ENCODE measurements at regions not wholly inside any gene's neighbourhood (a gene's known extent, or its start where the extent isn't known, plus 50 kb on each side); places are given as distances from the start of the nearest gene placed in this dataset.

- ATAC-seq = no peak
- DNase-seq (ENCODE audit: low spot score) = no peak
- 85% methylated on average over 1 of the region's 1 CpG for WGBS (ENCODE audit: low lambda C conversion rate)
- in situ Hi-C loops (cut with HindIII; ENCODE audit: extremely low pct_ligation_motif_present, low pct_unique_long_range_greater_than_20kb) (no loop called here), intact Hi-C loops (cut with micrococcal nuclease; ENCODE audit: unreplicated experiment) (no loop called here)
- ChIA-PET CTCF (ENCODE audit: low intra/inter-chr PET ratio, low total read pairs) (no interaction called here), POLR2A (no interaction called here)
- H4K20me1 ChIP-seq (ENCODE audit: insufficient read depth, low read length) = no peaks in the 10 kb centered on the region
- FAIRE-seq = no peak
- no peak overlapping the region for H3K27ac ChIP-seq (ENCODE audit: extremely low read length, insufficient read depth, low read length)
- H3K27me3 ChIP-seq (ENCODE audit: control insufficient read depth in 1 of 2, insufficient read depth in 2 of 2, low read length in 2 of 2) = no peaks in the 10 kb centered on the region
- no peak overlapping the region for H3K9ac ChIP-seq (ENCODE audit: insufficient read depth, low read depth, low read length)
- peaks cover 61% of the 10 kb centered on the region for H3K9me3 ChIP-seq (ENCODE audit: low read length)
- no peaks in the 10 kb centered on the region for H3K79me2 ChIP-seq (ENCODE audit: insufficient read depth, low read length)
- BruUV-seq (replicated peaks) = no TSS peak
- H3K4me3 ChIP-seq (replicated peaks in 1 of 3; ENCODE audit: insufficient read depth in 1 of 3, low read depth in 2 of 3, low read length in 3 of 3) = no peak overlapping the region
- TF ChIP-seq ZFP37 (CRISPR knock-in tag; IDR thresholded peaks at IDR 0.05; ENCODE audit: borderline replicate concordance) = no peak
- TF ChIP-seq KAT2B (IDR thresholded peaks at IDR 0.05; ENCODE audit: borderline replicate concordance, low read depth, low read length) = no peak
- TF ChIP-seq IRX3 (CRISPR knock-in tag; IDR thresholded peaks at IDR 0.05; ENCODE audit: borderline replicate concordance, low read depth) = no peak
- TF ChIP-seq MAFK (conservative IDR thresholded peaks at IDR 0.05 in 1 of 2, IDR thresholded peaks at IDR 0.05 in 1 of 2; ENCODE audit: low read length in 2 of 2) = peak; percentile 86 to 95
- TF ChIP-seq ZNF569 (CRISPR knock-in tag; IDR thresholded peaks at IDR 0.05; ENCODE audit: borderline replicate concordance) = no peak
- peak; percentile 90 for TF ChIP-seq MAFF (IDR thresholded peaks at IDR 0.05; ENCODE audit: low read depth, low read length)
- TF ChIP-seq JUN (CRISPR knock-in tag; IDR thresholded peaks at IDR 0.05) = no peak
- no peak overlapping the region for H3K4me2 ChIP-seq (ENCODE audit: low read depth, low read length)
- no peaks in the 10 kb centered on the region for H3K4me1 ChIP-seq (ENCODE audit: insufficient read depth, low read length)
- H3K36me3 ChIP-seq (replicated peaks in 1 of 2; ENCODE audit: control insufficient read depth in 1 of 2, insufficient read depth in 2 of 2, low read length in 2 of 2) = no peaks in the 10 kb centered on the region
- H2AFZ ChIP-seq (ENCODE audit: low read length) = no peak overlapping the region
Measured at GRCh38 chr1:79648126-79648525, 641.6 kb upstream of the ADGRL4 start.

DNA sequence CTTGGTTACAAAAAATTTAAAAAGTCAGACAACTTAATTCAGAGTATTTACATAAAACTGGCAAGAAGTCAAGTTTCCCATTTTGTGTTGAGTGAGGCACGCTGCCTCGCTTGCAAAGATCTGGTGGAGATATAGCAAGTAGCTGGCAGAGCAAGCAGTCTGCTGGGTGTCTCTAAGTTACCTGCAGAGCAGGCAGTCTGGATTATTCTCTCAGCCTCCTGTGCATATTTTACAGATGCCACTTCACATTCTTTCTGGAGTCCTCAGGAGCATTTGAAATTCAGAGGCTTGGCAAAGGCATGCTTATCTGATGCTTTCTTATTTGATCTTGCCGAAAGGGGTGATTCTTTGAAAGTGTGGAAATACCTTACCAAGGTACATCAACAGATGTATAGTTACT lies 640.4 kb upstream of the ADGRL4 start:
- CTCF ChIA-PET (ENCODE audit: low intra/inter-chr PET ratio, low total read pairs) = no interaction called here
- BruUV-seq (replicated peaks) = no TSS peak
- H3K4me2 ChIP-seq (ENCODE audit: low read depth, low read length) = no peak overlapping the region
- 40% methylated on average over 3 of the region's 3 CpGs for WGBS (ENCODE audit: low lambda C conversion rate)
- no peak for DNase-seq (ENCODE audit: low spot score)
- no peaks in the 10 kb centered on the region for H3K36me3 ChIP-seq (replicated peaks in 1 of 2; ENCODE audit: control insufficient read depth in 1 of 2, insufficient read depth in 2 of 2, low read length in 2 of 2)
- H3K4me3 ChIP-seq (replicated peaks in 1 of 3; ENCODE audit: insufficient read depth in 1 of 3, low read depth in 2 of 3, low read length in 3 of 3) = no peak overlapping the region
- H3K79me2 ChIP-seq (ENCODE audit: insufficient read depth, low read length) = no peaks in the 10 kb centered on the region
- POLR2A ChIA-PET = no interaction called here
- H3K9ac ChIP-seq (ENCODE audit: insufficient read depth, low read depth, low read length) = no peak overlapping the region
- H3K27me3 ChIP-seq (ENCODE audit: control insufficient read depth in 1 of 2, insufficient read depth in 2 of 2, low read length in 2 of 2) = no peaks in the 10 kb centered on the region
- intact Hi-C loops (cut with micrococcal nuclease; ENCODE audit: unreplicated experiment) (no loop called here), in situ Hi-C loops (cut with HindIII; ENCODE audit: extremely low pct_ligation_motif_present, low pct_unique_long_range_greater_than_20kb) (no loop called here)
- no peak overlapping the region for H2AFZ ChIP-seq (ENCODE audit: low read length)
- peaks cover 51% of the 10 kb centered on the region for H3K9me3 ChIP-seq (ENCODE audit: low read length)
- no peak for ATAC-seq
- H3K4me1 ChIP-seq (ENCODE audit: insufficient read depth, low read length) = no peaks in the 10 kb centered on the region
- no peak for FAIRE-seq
- no peaks in the 10 kb centered on the region for H4K20me1 ChIP-seq (ENCODE audit: insufficient read depth, low read length)
- H3K27ac ChIP-seq (ENCODE audit: extremely low read length, insufficient read depth, low read length) = no peak overlapping the region
- TF ChIP-seq SALL2 (CRISPR knock-in tag; IDR thresholded peaks at IDR 0.05) (no peak), DPF2 (CRISPR knock-in tag; IDR thresholded peaks at IDR 0.05; ENCODE audit: borderline replicate concordance, low read depth) (no peak), ZFY (CRISPR knock-in tag; IDR thresholded peaks at IDR 0.05) (no peak), ZNF383 (CRISPR knock-in tag; IDR thresholded peaks at IDR 0.05; ENCODE audit: borderline replicate concordance) (no peak), IKZF1 (IDR thresholded peaks at IDR 0.05) (no peak), PHF5A (CRISPR knock-in tag; IDR thresholded peaks at IDR 0.05; ENCODE audit: low read depth, unreplicated experiment) (no peak), NFIB (CRISPR knock-in tag; IDR thresholded peaks at IDR 0.05; ENCODE audit: borderline replicate concordance) (no peak), CEBPZ (IDR thresholded peaks at IDR 0.05; ENCODE audit: low read length) (no peak), TOE1 (CRISPR knock-in tag; IDR thresholded peaks at IDR 0.05) (no peak)

All from HepG2 (cell line).